GM12874 (cell line): ENCODE measurements at regions not wholly inside any gene's neighbourhood (a gene's known extent, or its start where the extent isn't known, plus 50 kb on each side); places are given as distances from the start of the nearest gene placed in this dataset.

Experiments used
- CTCF ChIP-seq: IDR thresholded peaks from 2 replicates; pipeline ENCODE4 v1.5.1; 2011; ENCODE audit warnings: low read depth, mild to moderate bottlenecking, control low read depth, low read length, moderate library complexity; ENCODE audit not compliant: insufficient read depth

GRCh38 chr2:150030436-150031190 is 443.0 kb upstream of the MMADHC start:
- TF ChIP-seq CTCF = no peak

DNA sequence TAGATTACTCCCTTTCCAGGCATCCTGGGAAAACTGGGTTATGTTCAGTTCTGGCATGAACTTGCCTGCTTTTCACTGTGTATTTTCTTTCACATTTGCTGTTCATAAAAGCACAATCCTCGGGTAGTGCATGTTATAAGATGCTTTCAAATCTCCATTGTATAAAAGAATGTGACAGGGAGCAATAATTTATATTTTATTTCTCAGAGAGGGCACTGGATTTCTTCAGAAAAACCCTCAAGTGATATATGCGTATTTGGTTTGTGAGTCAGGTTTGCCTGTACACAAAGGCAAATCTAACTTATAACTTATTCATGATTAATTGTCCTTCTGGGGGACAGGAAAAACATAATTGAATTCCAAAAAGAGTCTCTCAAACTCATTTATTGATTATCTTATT is 440.7 kb upstream of the MMADHC start:
- no peak for TF ChIP-seq CTCF

- no peak for TF ChIP-seq CTCF
These were observed 439.6 kb upstream of the MMADHC start for GRCh38 chr2:150027164-150027563.

DNA sequence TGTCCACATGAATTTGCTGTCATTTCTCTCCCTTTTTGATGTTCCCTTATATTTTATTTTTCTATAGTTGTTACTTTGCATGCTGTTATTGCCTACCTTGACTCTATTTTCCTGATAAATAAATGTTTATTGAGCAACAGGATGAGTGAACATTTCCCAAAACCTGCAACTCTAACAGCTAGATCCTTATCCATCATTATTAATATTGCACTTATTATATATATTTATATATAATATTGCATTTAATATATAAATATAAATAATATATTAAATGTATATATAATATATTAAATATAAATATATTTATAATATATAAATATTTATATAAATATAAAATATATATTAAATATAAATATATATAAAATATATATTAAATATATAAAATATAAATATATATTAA is 436.1 kb upstream of the MMADHC start:
- TF ChIP-seq CTCF = no peak

- TF ChIP-seq CTCF = no peak
These were observed 435.5 kb upstream of the MMADHC start for GRCh38 chr2:150023044-150023443.

DNA sequence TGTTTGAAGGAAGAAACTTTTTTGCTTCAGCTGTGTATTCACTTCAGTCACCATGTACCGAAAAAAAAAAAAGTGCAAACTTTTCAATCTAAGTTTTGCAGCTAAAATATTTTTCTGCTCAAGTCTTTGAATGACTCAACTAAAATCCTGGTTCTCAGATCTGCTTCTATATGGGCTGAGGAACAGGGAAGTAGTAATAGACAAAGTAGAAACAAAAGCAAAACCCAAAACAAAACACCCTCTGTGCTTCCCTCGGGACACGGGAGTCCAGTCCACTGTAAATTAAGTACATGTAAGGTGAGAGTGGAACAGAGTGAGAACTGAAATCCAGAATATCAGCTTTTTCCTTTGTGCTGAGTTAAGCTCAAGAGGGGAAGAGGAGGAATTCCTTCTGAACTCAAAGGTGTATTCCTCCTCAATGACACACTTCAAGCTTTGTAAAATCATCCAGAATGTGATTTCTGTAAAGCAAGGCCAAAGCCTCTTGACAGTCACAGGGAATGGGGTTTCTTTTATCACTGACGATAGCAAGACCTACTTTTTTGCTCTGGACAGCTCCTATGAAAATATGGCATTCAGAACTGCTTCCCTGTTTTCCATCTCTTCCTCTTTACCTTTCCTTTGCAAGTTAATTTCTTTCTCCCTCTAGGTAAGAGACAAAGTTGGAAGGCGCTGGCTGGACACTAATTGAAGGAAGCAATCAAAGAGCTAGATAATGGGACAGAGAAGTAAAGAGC is 433.5 kb upstream of the MMADHC start:
- no peak for TF ChIP-seq CTCF

DNA sequence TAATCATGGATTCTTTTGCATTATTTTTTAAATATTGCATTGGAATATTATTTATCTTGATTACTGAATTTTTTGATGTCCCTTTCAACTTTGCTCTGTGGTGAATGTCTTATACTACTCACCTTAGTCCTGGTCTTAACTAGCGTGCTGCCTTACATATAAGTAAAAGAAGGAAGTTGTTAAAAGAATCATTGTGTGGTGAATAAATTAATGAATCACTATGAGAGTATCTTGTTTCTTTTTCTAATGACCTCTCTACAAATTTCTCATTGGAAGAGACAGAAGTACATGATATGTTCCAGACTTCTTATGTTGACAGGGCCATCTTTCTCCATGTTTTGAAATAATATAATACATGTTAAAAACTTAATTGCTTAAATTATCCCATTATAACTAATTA is 432.6 kb upstream of the MMADHC start:
- no peak for TF ChIP-seq CTCF
